Renal cortical epithelial cell (primary cell): ENCODE measurements at regions not wholly inside any gene's neighbourhood (a gene's known extent, or its start where the extent isn't known, plus 50 kb on each side); places are given as distances from the start of the nearest gene placed in this dataset.
A peak's percentile ranks its signal among the peaks of the same experiment; 100 is the strongest.

ENCODE experiments used
- DNase-seq: peaks from one replicate; pipeline ENCODE4 v3.0.0-alpha.2; 2011; ENCODE audit warnings: low read depth

DNA sequence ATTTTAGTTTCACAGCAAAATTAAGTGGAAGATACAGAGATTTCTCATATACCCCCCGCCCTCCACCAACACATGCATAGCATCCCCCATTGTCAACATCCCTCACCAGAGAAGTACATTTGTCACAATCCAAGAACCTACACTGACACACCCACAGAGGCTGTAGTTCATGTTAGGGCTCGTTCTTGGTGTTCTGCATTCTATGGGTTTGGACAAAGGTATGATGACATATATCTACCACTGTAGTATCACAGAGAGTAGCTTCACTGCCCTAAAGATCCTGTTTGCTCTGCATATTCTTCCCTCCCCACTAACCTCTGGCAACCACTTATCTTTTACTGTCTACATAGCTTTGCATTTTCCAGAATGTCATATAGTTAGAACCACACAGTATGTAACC, 444.6 kb upstream of the DCN start:
- DNase-seq, result no peak

GRCh38 chr12:91622981-91623380, 440.4 kb upstream of the DCN start:
- DNase-seq, result no peak

- DNase-seq, result no peak
These were observed 439.4 kb upstream of the DCN start for GRCh38 chr12:91622037-91622436.

DNA sequence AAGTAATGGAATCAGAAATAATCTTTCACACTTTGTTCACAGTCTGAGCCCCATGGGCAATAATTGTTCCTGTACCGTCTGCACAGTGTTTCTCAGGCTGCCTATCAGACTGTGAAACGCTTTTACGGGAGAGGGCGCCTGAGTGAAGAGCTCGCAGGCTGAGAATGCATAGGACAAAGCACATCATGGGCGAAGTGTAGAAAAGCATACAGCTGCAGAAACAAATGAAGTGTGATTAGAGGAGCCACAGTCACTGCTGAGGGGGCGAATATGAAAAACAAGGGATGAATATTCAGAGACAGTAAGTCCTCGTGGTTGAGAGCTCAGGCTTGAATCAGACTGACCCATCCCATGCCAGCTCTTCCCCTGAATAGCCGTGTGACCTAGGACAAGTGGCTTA, 438.4 kb upstream of the DCN start:
- DNase-seq, result peak; percentile 14

DNA sequence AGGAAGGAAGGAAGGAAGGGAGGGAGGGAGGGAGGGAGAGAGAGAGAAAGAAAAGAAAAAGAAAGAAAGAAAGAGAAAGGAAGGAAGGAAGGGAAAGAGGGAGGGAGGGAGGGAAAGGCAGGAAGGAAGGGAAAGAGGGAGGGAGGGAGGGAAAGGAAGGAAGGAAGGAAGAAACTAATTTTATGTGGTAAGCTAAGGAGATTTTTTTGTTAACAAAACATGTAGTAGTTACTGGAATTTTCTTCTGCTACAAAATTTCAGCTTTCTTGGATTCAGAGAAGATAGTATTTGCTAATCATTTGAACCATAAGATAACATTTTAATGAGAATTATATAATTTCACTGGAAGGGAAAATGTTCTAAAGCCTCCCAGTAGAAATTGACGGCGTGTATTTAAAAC, 437.8 kb upstream of the DCN start:
- no peak for DNase-seq

- peak; percentile 24 for DNase-seq
These were observed 435.7 kb upstream of the DCN start for GRCh38 chr12:91618281-91618680.

- peak; percentile 40 for DNase-seq
These were observed 435.2 kb upstream of the DCN start for GRCh38 chr12:91617818-91618217.

- DNase-seq, result no peak
These were observed 433.8 kb upstream of the DCN start for GRCh38 chr12:91616416-91616815.

DNA sequence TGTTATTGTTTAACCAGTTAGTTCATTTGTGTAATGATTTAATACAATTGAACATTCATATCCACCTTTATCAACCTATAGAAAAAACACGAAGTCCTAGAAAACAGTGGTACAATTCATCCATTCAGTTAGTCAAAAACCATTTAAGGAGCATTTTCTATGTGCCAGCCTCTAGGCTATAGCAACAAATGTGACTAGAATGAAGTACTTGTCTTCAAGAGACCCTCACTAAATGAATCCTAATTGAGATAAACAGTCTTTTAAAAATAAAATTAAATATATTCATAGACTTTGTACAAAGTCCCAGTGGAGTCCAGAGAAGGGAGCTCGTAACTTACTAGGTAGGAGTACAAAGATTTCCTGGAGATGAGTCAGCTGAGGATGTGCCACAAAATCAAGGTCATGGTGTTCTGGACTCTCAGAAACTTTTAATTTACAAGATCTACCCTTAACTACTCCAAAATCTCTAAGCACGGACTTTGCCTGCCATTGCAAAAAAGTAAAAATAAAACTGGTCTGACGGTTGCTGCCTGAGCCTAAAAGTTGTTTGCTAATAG, 430.7 kb upstream of the DCN start:
- DNase-seq, result no peak

- DNase-seq, result no peak
These were observed 427.9 kb upstream of the DCN start for GRCh38 chr12:91610561-91610960.

- no peak for DNase-seq
These were observed 426.7 kb upstream of the DCN start for GRCh38 chr12:91609283-91609682.

GRCh38 chr12:91608542-91608941, 425.9 kb upstream of the DCN start:
- DNase-seq, result peak; percentile 9

DNA sequence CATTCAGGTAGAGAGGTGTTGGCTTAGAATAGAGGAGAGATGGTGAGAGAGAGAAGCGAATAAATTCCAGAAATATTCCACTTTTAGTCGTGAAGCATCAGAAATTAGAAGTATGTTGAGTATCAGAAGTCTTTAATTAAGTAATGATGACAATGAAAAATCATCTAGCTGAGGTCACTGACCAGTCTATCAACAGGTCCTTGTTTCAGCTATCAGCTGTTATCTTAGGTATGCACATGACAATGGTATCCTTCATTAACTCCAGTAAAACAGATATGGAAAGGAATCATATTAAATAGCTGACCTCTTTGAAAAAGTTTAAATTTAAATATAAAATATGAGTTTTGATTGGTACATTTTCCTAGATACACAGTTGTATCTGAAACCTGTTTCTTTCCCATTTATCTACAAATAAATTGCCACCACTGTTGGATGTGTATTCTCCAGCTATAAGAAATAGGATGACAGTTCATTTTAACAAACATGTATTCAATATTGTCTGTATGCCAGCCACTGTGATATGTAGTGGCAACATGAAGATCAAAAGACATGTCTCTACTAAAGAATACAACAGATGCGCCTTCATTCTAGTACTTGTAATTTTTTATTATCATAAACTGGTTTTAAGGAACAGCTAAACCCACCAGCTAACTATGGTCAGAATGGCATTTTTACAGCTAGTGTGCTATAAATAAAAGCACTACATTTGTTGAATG, 424.2 kb upstream of the DCN start:
- no peak for DNase-seq

DNA sequence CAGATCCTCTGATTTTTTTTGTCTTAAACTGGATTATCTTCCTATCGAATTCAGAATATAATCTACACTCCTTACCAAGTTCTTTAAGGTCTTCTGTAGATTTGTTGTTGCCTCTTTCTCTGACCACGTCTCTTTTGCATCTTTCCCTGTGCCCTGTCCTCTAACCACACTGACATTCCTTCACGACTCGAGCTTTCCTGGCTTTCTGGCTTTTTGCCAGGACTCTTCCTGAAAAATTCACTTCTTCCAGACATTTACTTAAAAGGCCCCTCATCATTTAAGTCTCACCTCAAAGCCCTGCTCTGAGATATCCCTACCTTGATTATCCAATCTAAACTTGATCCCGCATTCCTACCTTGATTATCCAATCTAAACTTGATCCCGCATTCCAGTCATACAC, 422.3 kb upstream of the DCN start:
- DNase-seq, result peak; percentile 5

DNA sequence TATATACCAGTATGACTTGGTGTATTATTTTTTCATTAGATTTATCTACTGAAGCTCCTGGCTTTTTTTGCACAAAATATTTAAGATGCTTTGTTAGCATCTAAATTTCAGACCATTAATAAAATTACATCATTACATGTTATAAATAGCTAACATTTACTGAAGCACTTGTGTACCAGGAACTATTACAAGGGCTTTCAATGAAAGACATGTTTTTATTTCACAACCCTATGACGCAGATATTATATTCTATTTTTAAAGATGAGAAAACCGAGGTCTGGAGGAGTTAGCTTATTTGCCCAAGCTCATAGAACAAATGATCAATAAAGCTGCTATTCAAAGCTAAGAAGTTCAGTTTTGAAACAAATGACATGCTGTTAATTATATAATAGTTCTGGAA, 420.4 kb upstream of the DCN start:
- DNase-seq, result no peak

DNA sequence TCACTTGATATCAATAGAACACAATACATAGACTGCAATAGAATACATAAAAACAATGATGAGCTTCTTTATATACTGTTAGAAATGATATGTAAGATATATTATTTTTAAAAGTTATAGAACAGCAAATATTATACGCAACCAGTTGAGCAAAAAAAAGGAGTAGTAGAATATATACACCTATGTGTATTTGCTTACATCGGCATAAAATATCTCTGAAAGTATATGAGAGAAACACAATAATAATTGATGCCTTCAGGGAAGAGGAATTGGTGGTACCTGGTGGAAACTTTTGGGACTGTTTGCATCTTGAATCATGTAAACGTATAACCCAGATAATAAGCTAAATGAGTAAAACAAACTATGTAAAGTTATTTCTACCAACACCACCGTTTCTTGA, 418.4 kb upstream of the DCN start:
- DNase-seq, result no peak

DNA sequence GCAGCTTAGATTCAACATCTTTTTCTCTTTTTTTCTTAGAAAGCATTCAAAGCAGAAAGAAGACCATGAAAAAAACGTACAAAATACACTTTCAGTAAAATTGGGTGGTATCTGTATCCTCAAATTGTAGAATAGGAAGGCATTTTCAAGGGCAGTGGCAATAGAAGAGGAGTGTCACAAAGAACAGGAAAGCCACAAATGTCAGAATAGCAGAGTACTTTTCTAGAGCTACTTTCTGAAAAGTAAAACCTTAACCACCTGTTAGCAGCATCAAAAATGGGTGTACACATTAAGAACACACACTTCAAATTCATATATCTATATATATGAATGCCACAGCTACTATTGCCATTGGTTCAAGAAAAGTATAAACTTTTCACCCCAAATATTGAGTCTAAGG, 412.1 kb upstream of the DCN start:
- DNase-seq, result no peak

DNA sequence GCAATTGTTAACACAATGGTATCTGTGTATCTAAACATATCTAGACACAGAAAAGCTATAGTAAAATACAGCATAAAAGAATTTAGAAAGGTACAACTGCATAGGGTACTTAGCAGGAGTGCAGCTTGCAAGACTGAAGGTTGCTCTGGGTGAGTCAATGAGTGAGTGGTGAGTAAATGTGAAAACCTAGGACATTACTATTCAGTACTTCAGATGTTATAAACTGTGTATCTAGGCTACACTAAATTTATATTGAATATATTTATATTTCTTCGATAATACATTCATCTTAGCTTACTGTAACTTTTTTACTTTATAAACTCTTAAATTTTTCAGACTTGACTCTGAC, 409.0 kb upstream of the DCN start:
- DNase-seq, result no peak

GRCh38 chr12:91590966-91591638, 408.5 kb upstream of the DCN start:
- no peak for DNase-seq

DNA sequence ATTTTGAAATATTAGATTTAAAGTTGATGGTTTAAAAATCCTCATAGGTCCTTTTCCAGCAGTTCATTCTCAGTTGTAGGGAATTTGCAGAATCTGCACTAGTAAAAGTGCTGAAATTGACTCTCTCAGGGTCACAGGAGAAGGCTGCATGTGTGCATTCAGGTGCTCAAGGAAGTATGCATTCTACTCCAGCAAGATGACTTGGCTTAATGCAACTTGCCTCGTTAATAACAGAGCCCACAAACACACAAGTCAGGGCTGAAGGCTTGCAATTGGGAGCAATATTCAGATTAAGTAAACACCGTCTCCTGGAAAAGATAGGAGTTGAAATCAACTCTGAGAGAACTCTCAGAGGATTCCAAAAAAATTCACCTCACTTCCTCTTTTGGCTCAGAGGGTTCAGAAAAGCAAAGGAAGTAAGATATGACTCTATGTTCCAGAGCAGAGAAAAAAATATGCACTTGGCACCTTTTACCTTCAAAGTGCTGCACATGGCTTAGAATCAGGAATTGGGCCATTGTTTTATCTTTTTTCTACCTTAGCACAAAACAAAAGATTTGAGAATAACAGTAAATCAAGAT, 406.3 kb upstream of the DCN start:
- DNase-seq, result no peak

GRCh38 chr12:91586015-91586414, 403.4 kb upstream of the DCN start:
- DNase-seq, result no peak

GRCh38 chr12:91582811-91583210, 400.2 kb upstream of the DCN start:
- DNase-seq, result no peak
